WTC11 (cell line): ENCODE measurements at regions not wholly inside any gene's neighbourhood (a gene's known extent, or its start where the extent isn't known, plus 50 kb on each side); places are given as distances from the start of the nearest gene placed in this dataset.

ENCODE experiments used
- ATAC-seq: fragments of 200-7000 bp; cut with Tn5 transposase; 2 replicates; pipeline ENCODE4 v1.10.0; 2021; ENCODE audit warnings: mild to moderate bottlenecking, moderate library complexity
- CTCF ChIA-PET: fragments of 300-600 bp; sonication (Branson Sonifier 250); formaldehyde crosslinking; loops from one replicate; lab custom pipeline; 2021; ENCODE audit warnings: antibody characterized with exemption; lab: Charles Lee
- POLR2A ChIA-PET: fragments of 350-600 bp; sonication (Branson Sonifier 250); formaldehyde crosslinking; loops from one replicate; lab custom pipeline; 2021; ENCODE audit warnings: antibody characterized with exemption; lab: Charles Lee
- DNase-seq: peaks from one replicate; pipeline ENCODE4 v3.0.0; 2021; ENCODE audit warnings: low spot score
- H3K27ac Mint-ChIP-seq: 2 replicates; pipeline ENCODE4 v1.8.0; 2021; ENCODE audit warnings: mixed read lengths
- H3K27me3 Mint-ChIP-seq: 2 replicates; pipeline ENCODE4 v1.8.0; 2021; ENCODE audit warnings: low read depth, mild to moderate bottlenecking, moderate library complexity, mixed read lengths
- H3K36me3 Mint-ChIP-seq: 2 replicates; pipeline ENCODE4 v1.8.0; 2021; ENCODE audit warnings: mixed read lengths
- H3K4me1 Mint-ChIP-seq: 2 replicates; pipeline ENCODE4 v1.8.0; 2022; ENCODE audit warnings: mixed read lengths
- H3K4me3 Mint-ChIP-seq: 2 replicates; pipeline ENCODE4 v1.8.0; 2021; ENCODE audit warnings: mild to moderate bottlenecking, moderate library complexity, mixed read lengths
- H3K9me3 Mint-ChIP-seq: 2 replicates; pipeline ENCODE4 v1.8.0; 2021; ENCODE audit warnings: mixed read lengths
- ELF4 ChIP-seq: sonication (generic); formaldehyde crosslinking; IDR thresholded peaks from 2 replicates; pipeline ENCODE4 v1.8.1; 2022; ENCODE audit warnings: low read depth, mild to moderate bottlenecking, moderate library complexity, missing genetic modification reagents
- FOXK1 ChIP-seq: sonication (generic); formaldehyde crosslinking; IDR thresholded peaks from 2 replicates; pipeline ENCODE4 v1.8.0; 2022; ENCODE audit warnings: mild to moderate bottlenecking, moderate library complexity, missing genetic modification reagents
- FOXP1 ChIP-seq: sonication (generic); formaldehyde crosslinking; IDR thresholded peaks from 2 replicates; pipeline ENCODE4 v1.8.0; 2022; ENCODE audit warnings: missing genetic modification reagents, mild to moderate bottlenecking, moderate library complexity, borderline replicate concordance
- HMGA2 ChIP-seq: fragments of 250-450 bp; sonication (Bioruptor Pico); IDR thresholded peaks from 2 replicates; pipeline ENCODE4 v1.4.0; 2021; ENCODE audit warnings: mild to moderate bottlenecking, moderate library complexity
- NFE2L1 ChIP-seq: sonication (generic); formaldehyde crosslinking; IDR thresholded peaks from 2 replicates; pipeline ENCODE4 v1.8.1; 2023; ENCODE audit warnings: missing genetic modification reagents
- NFYB ChIP-seq: sonication (generic); formaldehyde crosslinking; conservative IDR thresholded peaks from 2 replicates; pipeline ENCODE4 v1.8.0; 2022; ENCODE audit warnings: low read depth, missing genetic modification reagents
- NR2C2 ChIP-seq: sonication (generic); formaldehyde crosslinking; IDR thresholded peaks from 2 replicates; pipeline ENCODE4 v1.8.0; 2022; ENCODE audit warnings: mild to moderate bottlenecking, missing genetic modification reagents
- NR3C1 ChIP-seq: sonication (generic); formaldehyde crosslinking; conservative IDR thresholded peaks from 2 replicates; pipeline ENCODE4 v1.8.1; 2023; ENCODE audit warnings: low read depth, mild to moderate bottlenecking, missing genetic modification reagents
- SMAD4 ChIP-seq: sonication (generic); formaldehyde crosslinking; IDR thresholded peaks from 2 replicates; pipeline ENCODE4 v1.8.0; 2022; ENCODE audit warnings: mild to moderate bottlenecking, missing genetic modification reagents
- ZBTB21 ChIP-seq: sonication (generic); formaldehyde crosslinking; IDR thresholded peaks from 2 replicates; pipeline ENCODE4 v1.8.1; 2023; ENCODE audit warnings: mild to moderate bottlenecking, missing genetic modification reagents, borderline replicate concordance
- ZNF317 ChIP-seq: sonication (generic); formaldehyde crosslinking; IDR thresholded peaks from 2 replicates; pipeline ENCODE4 v1.8.1; 2023; ENCODE audit warnings: low read depth, mild to moderate bottlenecking, moderate library complexity, missing genetic modification reagents, borderline replicate concordance
- ZNF416 ChIP-seq: fragments of 250-450 bp; sonication (Bioruptor Pico); IDR thresholded peaks from 2 replicates; pipeline ENCODE4 v1.9.0; 2021; ENCODE audit warnings: mild to moderate bottlenecking, inconsistent platforms
- ZNF671 ChIP-seq: fragments of 250-450 bp; sonication (Bioruptor Pico); IDR thresholded peaks from 2 replicates; pipeline ENCODE4 v1.8.0; 2021; ENCODE audit warnings: mild to moderate bottlenecking
- TF ChIP-seq, protein P1 (sequence below): sonication (generic); formaldehyde crosslinking; IDR thresholded peaks from 2 replicates; pipeline ENCODE4 v1.8.1; 2022; ENCODE audit warnings: missing genetic modification reagents, borderline replicate concordance
- TF ChIP-seq, protein P2 (sequence below): sonication (generic); formaldehyde crosslinking; conservative IDR thresholded peaks from 2 replicates; pipeline ENCODE4 v1.8.1; 2023; ENCODE audit warnings: mild to moderate bottlenecking, low read depth, missing genetic modification reagents, moderate library complexity
- TF ChIP-seq, protein P3 (sequence below): sonication (generic); formaldehyde crosslinking; IDR thresholded peaks from 2 replicates; pipeline ENCODE4 v1.8.0; 2022; ENCODE audit warnings: mild to moderate bottlenecking, missing genetic modification reagents
- TF ChIP-seq, protein P4 (sequence below): sonication (generic); formaldehyde crosslinking; IDR thresholded peaks from 2 replicates; pipeline ENCODE4 v1.8.0; 2023; ENCODE audit warnings: missing genetic modification reagents
- TF ChIP-seq, protein P5 (sequence below): fragments of 250-450 bp; sonication (Bioruptor Pico); IDR thresholded peaks from 2 replicates; pipeline ENCODE4 v1.9.0; 2021; ENCODE audit warnings: moderate library complexity, mild to moderate bottlenecking, inconsistent platforms, borderline replicate concordance
- TF ChIP-seq, protein P6 (sequence below): fragments of 250-450 bp; sonication (Bioruptor Pico); conservative IDR thresholded peaks from 2 replicates; pipeline ENCODE4 v1.9.0; 2021; ENCODE audit warnings: mild to moderate bottlenecking
- TF ChIP-seq, protein P7 (sequence below): fragments of 250-450 bp; sonication (Bioruptor Pico); IDR thresholded peaks from 2 replicates; pipeline ENCODE4 v1.9.0; 2021; ENCODE audit warnings: mild to moderate bottlenecking

DNA sequence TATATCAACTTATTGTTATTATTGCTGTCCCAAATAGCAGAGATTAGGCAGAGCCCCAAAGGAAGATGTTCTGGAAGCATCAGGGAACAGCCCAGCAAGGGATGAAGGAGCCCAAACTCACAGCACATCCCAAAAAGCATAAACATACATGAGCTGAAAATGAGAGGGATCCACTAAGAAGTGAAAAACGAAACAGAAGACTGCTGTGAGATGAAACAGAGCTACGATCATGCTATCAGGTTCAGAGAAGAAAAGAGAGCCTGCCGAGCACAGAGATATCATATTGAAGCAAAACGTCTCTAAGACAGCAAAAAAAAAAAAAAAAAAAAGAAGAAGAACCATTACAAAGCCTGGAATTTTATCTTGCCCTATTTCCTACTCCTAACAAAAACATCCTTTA lies 127.3 kb downstream of the ZNF608 start:
- no peak overlapping the region for H3K4me3 Mint-ChIP-seq
- H3K36me3 Mint-ChIP-seq: no peaks in the 10 kb centered on the region
- H3K9me3 Mint-ChIP-seq: no peaks in the 10 kb centered on the region
- ChIA-PET POLR2A (no interaction called here), CTCF (interaction anchor here (0.6 kb wide), 1 partner anchor 25 kb away, joined by 3 read pairs; no protein-coding TSS in a partner anchor)
- no peak overlapping the region for H3K27ac Mint-ChIP-seq
- no peak for DNase-seq
- TF ChIP-seq NFYB (CRISPR knock-in tag) (no peak), HMGA2 (CRISPR knock-in tag) (no peak), ZNF317 (no peak)
- H3K27me3 Mint-ChIP-seq: no peaks in the 10 kb centered on the region
- no peak for ATAC-seq
- peaks cover 7% of the 10 kb centered on the region for H3K4me1 Mint-ChIP-seq

DNA sequence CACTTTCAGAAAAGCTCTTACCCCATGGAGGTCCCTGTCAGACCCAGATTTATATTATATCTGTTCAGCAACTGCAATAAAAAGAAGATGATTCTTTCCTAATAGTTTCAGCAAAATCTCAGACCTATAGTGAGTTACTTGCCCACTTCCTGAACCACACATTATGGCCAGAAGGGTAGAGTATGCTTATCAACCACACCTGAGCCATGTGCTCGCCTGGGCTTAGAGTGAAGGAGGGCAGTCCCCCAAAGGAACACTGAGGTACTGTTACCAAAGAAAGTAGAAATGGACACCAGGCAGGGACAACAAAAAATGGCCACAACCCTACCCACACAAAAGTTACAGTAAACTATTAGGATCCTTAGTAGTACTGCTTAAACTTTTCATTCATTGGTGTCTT lies 128.7 kb downstream of the ZNF608 start:
- no peak overlapping the region for H3K27ac Mint-ChIP-seq
- POLR2A ChIA-PET: no interaction called here
- no peak overlapping the region for H3K4me3 Mint-ChIP-seq
- H3K4me1 Mint-ChIP-seq: peaks cover 7% of the 10 kb centered on the region
- TF ChIP-seq, protein P1, sequence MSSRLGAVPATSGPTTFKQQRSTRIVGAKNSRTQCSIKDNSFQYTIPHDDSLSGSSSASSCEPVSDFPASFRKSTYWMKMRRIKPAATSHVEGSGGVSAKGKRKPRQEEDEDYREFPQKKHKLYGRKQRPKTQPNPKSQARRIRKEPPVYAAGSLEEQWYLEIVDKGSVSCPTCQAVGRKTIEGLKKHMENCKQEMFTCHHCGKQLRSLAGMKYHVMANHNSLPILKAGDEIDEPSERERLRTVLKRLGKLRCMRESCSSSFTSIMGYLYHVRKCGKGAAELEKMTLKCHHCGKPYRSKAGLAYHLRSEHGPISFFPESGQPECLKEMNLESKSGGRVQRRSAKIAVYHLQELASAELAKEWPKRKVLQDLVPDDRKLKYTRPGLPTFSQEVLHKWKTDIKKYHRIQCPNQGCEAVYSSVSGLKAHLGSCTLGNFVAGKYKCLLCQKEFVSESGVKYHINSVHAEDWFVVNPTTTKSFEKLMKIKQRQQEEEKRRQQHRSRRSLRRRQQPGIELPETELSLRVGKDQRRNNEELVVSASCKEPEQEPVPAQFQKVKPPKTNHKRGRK (CRISPR knock-in tag): no peak
- TF ChIP-seq, protein P2, sequence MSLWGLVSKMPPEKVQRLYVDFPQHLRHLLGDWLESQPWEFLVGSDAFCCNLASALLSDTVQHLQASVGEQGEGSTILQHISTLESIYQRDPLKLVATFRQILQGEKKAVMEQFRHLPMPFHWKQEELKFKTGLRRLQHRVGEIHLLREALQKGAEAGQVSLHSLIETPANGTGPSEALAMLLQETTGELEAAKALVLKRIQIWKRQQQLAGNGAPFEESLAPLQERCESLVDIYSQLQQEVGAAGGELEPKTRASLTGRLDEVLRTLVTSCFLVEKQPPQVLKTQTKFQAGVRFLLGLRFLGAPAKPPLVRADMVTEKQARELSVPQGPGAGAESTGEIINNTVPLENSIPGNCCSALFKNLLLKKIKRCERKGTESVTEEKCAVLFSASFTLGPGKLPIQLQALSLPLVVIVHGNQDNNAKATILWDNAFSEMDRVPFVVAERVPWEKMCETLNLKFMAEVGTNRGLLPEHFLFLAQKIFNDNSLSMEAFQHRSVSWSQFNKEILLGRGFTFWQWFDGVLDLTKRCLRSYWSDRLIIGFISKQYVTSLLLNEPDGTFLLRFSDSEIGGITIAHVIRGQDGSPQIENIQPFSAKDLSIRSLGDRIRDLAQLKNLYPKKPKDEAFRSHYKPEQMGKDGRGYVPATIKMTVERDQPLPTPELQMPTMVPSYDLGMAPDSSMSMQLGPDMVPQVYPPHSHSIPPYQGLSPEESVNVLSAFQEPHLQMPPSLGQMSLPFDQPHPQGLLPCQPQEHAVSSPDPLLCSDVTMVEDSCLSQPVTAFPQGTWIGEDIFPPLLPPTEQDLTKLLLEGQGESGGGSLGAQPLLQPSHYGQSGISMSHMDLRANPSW (CRISPR knock-in tag): no peak
- TF ChIP-seq NR3C1 (CRISPR knock-in tag) (no peak), FOXP1 (CRISPR knock-in tag) (no peak), ZNF671 (CRISPR knock-in tag) (no peak), ZNF416 (CRISPR knock-in tag) (no peak), NR2C2 (CRISPR knock-in tag) (no peak), SMAD4 (CRISPR knock-in tag) (no peak)
- TF ChIP-seq, protein P3, sequence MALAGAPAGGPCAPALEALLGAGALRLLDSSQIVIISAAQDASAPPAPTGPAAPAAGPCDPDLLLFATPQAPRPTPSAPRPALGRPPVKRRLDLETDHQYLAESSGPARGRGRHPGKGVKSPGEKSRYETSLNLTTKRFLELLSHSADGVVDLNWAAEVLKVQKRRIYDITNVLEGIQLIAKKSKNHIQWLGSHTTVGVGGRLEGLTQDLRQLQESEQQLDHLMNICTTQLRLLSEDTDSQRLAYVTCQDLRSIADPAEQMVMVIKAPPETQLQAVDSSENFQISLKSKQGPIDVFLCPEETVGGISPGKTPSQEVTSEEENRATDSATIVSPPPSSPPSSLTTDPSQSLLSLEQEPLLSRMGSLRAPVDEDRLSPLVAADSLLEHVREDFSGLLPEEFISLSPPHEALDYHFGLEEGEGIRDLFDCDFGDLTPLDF (CRISPR knock-in tag): no peak
- TF ChIP-seq, protein P4, sequence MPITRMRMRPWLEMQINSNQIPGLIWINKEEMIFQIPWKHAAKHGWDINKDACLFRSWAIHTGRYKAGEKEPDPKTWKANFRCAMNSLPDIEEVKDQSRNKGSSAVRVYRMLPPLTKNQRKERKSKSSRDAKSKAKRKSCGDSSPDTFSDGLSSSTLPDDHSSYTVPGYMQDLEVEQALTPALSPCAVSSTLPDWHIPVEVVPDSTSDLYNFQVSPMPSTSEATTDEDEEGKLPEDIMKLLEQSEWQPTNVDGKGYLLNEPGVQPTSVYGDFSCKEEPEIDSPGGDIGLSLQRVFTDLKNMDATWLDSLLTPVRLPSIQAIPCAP (CRISPR knock-in tag): no peak
- TF ChIP-seq, protein P5, sequence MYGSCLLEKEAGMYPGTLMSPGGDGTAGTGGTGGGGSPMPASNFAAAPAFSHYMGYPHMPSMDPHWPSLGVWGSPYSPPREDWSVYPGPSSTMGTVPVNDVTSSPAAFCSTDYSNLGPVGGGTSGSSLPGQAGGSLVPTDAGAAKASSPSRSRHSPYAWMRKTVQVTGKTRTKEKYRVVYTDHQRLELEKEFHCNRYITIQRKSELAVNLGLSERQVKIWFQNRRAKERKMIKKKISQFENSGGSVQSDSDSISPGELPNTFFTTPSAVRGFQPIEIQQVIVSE (CRISPR knock-in tag): no peak
- TF ChIP-seq, all 79 proteins: peak for 0
- Mint-ChIP-seq H3K9me3 (0 out of 2 replicates have a peak, but pooled peaks cover 6% of the 10 kb centered on the region), H3K27me3 (no peaks in the 10 kb centered on the region), H3K36me3 (no peaks in the 10 kb centered on the region)
- no peak for DNase-seq
- peak; percentile 52; the same call in 1 of the 2 replicates for ATAC-seq
- CTCF ChIA-PET: no interaction called here

DNA sequence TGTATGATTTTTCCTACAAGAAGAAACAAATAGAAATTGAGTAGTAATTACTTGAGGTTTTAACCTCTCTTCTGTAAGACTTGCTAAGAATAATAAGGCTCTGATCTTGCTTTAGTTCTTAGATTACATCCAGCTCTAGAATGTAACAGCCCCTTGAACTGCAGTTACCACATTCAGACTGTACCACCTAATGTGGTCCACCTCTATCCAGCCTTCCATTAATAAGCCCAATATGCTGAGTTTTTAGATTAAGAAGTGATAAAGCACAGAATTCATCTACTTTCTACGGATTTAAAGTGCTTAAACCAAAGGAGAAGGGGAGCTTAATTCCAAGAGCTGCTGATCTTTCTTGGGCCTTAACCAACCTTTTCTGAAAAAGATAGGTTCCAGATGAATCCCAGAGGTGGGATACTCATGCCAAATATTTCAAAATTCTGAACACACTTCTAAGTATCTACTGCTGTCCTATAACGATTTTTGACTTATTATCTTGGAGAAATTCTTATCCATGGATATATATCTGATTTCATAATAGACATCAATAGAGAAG lies 131.5 kb downstream of the ZNF608 start:
- Mint-ChIP-seq H3K9me3 (0 out of 2 replicates have a peak, but pooled peaks cover 6% of the 10 kb centered on the region), H3K4me3 (no peak overlapping the region), H3K27me3 (no peaks in the 10 kb centered on the region), H3K27ac (no peak overlapping the region), H3K4me1 (peaks cover 12% of the 10 kb centered on the region), H3K36me3 (no peaks in the 10 kb centered on the region)
- no peak for ATAC-seq
- POLR2A ChIA-PET: no interaction called here
- no peak for DNase-seq
- CTCF ChIA-PET: no interaction called here
- TF ChIP-seq ZBTB21 (CRISPR knock-in tag) (no peak), NFE2L1 (CRISPR knock-in tag) (no peak), ZNF317 (no peak), FOXK1 (CRISPR knock-in tag) (no peak), NR3C1 (CRISPR knock-in tag) (no peak), ELF4 (CRISPR knock-in tag) (no peak)
- TF ChIP-seq, protein P6, sequence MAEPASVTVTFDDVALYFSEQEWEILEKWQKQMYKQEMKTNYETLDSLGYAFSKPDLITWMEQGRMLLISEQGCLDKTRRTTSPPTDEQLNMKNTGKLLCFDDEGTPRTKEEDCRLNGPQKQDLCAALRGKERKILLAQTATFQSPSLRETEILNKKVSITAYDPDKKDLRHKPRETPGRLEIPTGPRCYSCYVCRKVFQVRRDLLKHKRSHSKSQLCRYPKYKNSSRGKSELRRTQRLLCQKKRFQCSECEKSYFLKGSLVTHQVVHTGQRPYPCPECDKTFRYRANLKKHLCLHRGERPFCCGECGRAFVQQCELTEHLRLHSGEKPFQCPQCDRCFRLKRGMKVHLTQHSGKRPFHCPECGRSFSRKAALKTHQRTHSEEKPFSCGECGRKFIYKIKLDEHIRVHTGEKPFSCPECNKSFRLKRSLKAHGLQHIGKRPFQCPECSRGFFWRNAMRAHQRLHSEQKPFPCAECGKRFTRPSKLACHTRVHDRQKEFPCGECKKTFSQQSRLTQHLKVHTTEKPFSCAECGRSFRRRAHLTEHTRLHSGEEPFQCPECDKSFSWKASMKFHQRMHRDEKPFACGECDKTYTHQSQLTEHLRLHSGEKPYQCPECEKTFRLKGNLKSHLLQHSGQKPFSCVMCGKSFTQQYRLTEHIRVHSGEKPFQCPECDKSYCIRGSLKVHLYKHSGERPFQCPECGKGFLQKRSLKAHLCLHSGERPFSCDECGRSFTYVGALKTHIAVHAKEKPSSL (CRISPR knock-in tag): no peak
- TF ChIP-seq, protein P7, sequence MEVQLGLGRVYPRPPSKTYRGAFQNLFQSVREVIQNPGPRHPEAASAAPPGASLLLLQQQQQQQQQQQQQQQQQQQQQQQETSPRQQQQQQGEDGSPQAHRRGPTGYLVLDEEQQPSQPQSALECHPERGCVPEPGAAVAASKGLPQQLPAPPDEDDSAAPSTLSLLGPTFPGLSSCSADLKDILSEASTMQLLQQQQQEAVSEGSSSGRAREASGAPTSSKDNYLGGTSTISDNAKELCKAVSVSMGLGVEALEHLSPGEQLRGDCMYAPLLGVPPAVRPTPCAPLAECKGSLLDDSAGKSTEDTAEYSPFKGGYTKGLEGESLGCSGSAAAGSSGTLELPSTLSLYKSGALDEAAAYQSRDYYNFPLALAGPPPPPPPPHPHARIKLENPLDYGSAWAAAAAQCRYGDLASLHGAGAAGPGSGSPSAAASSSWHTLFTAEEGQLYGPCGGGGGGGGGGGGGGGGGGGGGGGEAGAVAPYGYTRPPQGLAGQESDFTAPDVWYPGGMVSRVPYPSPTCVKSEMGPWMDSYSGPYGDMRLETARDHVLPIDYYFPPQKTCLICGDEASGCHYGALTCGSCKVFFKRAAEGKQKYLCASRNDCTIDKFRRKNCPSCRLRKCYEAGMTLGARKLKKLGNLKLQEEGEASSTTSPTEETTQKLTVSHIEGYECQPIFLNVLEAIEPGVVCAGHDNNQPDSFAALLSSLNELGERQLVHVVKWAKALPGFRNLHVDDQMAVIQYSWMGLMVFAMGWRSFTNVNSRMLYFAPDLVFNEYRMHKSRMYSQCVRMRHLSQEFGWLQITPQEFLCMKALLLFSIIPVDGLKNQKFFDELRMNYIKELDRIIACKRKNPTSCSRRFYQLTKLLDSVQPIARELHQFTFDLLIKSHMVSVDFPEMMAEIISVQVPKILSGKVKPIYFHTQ (CRISPR knock-in tag): no peak
